ENCODE measurements at regions not wholly inside any gene's neighbourhood (a gene's known extent, or its start where the extent isn't known, plus 50 kb on each side); places are given as distances from the start of the nearest gene placed in this dataset.

DNA sequence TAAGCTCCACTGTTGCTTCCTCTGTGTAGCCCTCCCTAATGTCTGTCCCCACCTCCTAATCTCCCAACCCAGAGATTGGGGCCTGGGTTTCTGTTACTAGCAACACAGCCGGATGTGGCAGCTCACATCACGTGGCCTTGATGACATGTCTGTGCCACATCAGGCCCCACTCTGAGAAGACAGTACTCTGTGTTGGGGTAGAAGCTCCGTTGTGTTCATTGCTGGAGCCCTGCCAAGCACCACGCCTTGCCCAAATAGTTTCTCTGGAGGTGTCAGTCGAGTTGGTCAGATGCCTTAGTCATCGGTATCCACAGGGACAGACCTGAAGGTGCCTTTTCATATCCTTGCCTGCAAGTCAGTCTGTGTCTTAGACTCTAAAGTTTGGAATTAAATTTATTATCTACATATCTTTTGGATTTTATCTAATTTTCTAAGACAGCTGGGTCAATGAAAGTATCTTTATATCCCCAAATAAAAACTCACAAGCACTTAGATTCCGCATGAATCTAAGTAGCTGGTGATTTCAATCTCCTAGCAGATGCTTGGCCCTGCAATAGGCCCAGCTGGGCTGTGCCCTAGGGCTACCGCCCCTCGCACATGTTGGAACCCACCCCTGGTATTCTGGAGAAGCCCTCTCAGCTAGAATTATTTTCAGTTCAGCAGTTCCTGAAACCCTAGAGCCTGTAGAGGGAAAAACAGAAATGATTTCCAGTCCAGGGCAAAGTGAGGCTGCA lies 204.0 kb upstream of the TSHZ3 start (continued):
- no peak for TF ChIP-seq ELF4 (CRISPR knock-in tag; IDR thresholded peaks at IDR 0.05; ENCODE audit: borderline replicate concordance)
- no peak for TF ChIP-seq MXD4 (CRISPR knock-in tag; IDR thresholded peaks at IDR 0.05)
- TF ChIP-seq ZMAT3 (CRISPR knock-in tag; conservative IDR thresholded peaks at IDR 0.05): no peak
- TF ChIP-seq, protein P1, sequence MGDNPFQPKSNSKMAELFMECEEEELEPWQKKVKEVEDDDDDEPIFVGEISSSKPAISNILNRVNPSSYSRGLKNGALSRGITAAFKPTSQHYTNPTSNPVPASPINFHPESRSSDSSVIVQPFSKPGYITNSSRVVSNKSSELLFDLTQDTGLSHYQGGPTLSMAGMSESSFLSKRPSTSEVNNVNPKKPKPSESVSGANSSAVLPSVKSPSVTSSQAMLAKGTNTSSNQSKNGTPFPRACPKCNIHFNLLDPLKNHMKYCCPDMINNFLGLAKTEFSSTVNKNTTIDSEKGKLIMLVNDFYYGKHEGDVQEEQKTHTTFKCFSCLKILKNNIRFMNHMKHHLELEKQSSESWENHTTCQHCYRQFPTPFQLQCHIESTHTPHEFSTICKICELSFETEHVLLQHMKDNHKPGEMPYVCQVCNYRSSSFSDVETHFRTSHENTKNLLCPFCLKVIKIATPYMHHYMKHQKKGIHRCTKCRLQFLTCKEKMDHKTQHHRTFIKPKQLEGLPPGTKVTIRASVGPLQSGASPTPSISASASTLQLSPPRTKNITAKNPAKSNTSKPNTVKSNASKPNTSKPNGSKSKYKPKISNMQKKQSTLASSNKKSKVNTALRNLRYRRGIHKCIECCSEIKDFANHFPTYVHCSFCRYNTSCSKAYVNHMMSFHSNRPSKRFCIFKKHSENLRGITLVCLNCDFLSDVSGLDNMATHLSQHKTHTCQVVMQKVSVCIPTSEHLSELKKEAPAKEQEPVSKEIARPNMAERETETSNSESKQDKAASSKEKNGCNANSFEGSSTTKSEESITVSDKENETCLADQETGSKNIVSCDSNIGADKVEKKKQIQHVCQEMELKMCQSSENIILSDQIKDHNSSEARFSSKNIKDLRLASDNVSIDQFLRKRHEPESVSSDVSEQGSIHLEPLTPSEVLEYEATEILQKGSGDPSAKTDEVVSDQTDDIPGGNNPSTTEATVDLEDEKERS (CRISPR knock-in tag; IDR thresholded peaks at IDR 0.05): no peak

DNA sequence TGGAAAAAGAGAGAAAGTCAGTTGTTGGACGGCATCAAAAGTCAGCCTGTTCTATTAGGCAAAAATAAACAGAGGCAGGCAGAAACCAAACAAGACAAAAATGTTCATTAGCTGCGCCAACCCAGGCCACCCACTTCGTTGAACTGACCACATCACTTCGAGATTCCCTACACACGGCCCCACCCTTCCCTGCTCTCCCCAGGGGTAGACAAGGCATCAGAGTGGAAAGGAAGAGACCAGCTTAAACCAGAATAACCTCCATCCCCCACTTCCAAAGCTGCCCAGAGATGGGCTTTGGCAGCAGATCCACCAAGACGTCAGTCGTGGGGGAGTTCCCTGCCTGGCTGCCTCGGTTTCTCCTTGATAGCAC lies 204.6 kb upstream of the TSHZ3 start:
- CTCF ChIA-PET (ENCODE audit: low intra/inter-chr PET ratio, low total read pairs): no interaction called here
- no peak for ATAC-seq
- H3K9me3 ChIP-seq (ENCODE audit: low read length): peaks cover 96% of the 10 kb centered on the region
- no peak overlapping the region for H3K4me2 ChIP-seq (ENCODE audit: low read depth, low read length)
- no peak for FAIRE-seq
- H3K27ac ChIP-seq (ENCODE audit: extremely low read length, insufficient read depth, low read length): no peak overlapping the region
- H3K4me3 ChIP-seq (replicated peaks in 1 of 3; ENCODE audit: insufficient read depth in 1 of 3, low read depth in 2 of 3, low read length in 3 of 3): no peak overlapping the region
- no peaks in the 10 kb centered on the region for H4K20me1 ChIP-seq (ENCODE audit: insufficient read depth, low read length)
- no TSS peak for BruUV-seq (replicated peaks)
- WGBS (ENCODE audit: low lambda C conversion rate): 30% methylated on average over 8 of the region's 8 CpGs
- in situ Hi-C loops (cut with HindIII; ENCODE audit: extremely low pct_ligation_motif_present, low pct_unique_long_range_greater_than_20kb) (no loop called here), intact Hi-C loops (cut with micrococcal nuclease; ENCODE audit: unreplicated experiment) (no loop called here)
- DNase-seq (ENCODE audit: low spot score): no peak
- no peak overlapping the region for H3K9ac ChIP-seq (ENCODE audit: insufficient read depth, low read depth, low read length)
- H3K36me3 ChIP-seq (replicated peaks in 1 of 2; ENCODE audit: control insufficient read depth in 1 of 2, insufficient read depth in 2 of 2, low read length in 2 of 2): no peaks in the 10 kb centered on the region
- no peaks in the 10 kb centered on the region for H3K79me2 ChIP-seq (ENCODE audit: insufficient read depth, low read length)
- H3K27me3 ChIP-seq (ENCODE audit: control insufficient read depth in 1 of 2, insufficient read depth in 2 of 2, low read length in 2 of 2): no peaks in the 10 kb centered on the region
- no peaks in the 10 kb centered on the region for H3K4me1 ChIP-seq (ENCODE audit: insufficient read depth, low read length)
- POLR2A ChIA-PET: no interaction called here
- no peak overlapping the region for H2AFZ ChIP-seq (ENCODE audit: low read length)
- no peak for TF ChIP-seq ZNF350 (CRISPR knock-in tag; IDR thresholded peaks at IDR 0.05; ENCODE audit: borderline replicate concordance, low read depth)
- TF ChIP-seq, protein P2, sequence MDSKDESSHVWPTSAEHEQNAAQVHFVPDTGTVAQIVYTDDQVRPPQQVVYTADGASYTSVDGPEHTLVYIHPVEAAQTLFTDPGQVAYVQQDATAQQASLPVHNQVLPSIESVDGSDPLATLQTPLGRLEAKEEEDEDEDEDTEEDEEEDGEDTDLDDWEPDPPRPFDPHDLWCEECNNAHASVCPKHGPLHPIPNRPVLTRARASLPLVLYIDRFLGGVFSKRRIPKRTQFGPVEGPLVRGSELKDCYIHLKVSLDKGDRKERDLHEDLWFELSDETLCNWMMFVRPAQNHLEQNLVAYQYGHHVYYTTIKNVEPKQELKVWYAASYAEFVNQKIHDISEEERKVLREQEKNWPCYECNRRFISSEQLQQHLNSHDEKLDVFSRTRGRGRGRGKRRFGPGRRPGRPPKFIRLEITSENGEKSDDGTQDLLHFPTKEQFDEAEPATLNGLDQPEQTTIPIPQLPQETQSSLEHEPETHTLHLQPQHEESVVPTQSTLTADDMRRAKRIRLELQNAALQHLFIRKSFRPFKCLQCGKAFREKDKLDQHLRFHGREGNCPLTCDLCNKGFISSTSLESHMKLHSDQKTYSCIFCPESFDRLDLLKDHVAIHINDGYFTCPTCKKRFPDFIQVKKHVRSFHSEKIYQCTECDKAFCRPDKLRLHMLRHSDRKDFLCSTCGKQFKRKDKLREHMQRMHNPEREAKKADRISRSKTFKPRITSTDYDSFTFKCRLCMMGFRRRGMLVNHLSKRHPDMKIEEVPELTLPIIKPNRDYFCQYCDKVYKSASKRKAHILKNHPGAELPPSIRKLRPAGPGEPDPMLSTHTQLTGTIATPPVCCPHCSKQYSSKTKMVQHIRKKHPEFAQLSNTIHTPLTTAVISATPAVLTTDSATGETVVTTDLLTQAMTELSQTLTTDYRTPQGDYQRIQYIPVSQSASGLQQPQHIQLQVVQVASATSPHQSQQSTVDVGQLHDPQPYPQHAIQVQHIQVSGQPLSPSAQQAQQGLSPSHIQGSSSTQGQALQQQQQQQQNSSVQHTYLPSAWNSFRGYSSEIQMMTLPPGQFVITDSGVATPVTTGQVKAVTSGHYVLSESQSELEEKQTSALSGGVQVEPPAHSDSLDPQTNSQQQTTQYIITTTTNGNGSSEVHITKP (CRISPR knock-in tag; IDR thresholded peaks at IDR 0.05; ENCODE audit: low read depth): no peak
- TF ChIP-seq HOXA3 (CRISPR knock-in tag; IDR thresholded peaks at IDR 0.05): no peak
- TF ChIP-seq ZNF235 (CRISPR knock-in tag; IDR thresholded peaks at IDR 0.05; ENCODE audit: borderline replicate concordance): no peak
- no peak for TF ChIP-seq MTF2 (CRISPR knock-in tag; IDR thresholded peaks at IDR 0.05; ENCODE audit: borderline replicate concordance)
- no peak for TF ChIP-seq ZZZ3 (CRISPR knock-in tag; IDR thresholded peaks at IDR 0.05; ENCODE audit: borderline replicate concordance)
- no peak for TF ChIP-seq NFRKB (IDR thresholded peaks at IDR 0.05)
- TF ChIP-seq, protein P3, sequence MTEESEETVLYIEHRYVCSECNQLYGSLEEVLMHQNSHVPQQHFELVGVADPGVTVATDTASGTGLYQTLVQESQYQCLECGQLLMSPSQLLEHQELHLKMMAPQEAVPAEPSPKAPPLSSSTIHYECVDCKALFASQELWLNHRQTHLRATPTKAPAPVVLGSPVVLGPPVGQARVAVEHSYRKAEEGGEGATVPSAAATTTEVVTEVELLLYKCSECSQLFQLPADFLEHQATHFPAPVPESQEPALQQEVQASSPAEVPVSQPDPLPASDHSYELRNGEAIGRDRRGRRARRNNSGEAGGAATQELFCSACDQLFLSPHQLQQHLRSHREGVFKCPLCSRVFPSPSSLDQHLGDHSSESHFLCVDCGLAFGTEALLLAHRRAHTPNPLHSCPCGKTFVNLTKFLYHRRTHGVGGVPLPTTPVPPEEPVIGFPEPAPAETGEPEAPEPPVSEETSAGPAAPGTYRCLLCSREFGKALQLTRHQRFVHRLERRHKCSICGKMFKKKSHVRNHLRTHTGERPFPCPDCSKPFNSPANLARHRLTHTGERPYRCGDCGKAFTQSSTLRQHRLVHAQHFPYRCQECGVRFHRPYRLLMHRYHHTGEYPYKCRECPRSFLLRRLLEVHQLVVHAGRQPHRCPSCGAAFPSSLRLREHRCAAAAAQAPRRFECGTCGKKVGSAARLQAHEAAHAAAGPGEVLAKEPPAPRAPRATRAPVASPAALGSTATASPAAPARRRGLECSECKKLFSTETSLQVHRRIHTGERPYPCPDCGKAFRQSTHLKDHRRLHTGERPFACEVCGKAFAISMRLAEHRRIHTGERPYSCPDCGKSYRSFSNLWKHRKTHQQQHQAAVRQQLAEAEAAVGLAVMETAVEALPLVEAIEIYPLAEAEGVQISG (CRISPR knock-in tag; IDR thresholded peaks at IDR 0.05): no peak
- no peak for TF ChIP-seq ZNF207 (IDR thresholded peaks at IDR 0.05; ENCODE audit: borderline replicate concordance)

Measured in HepG2 (cell line).